GM12878 (cell line): ENCODE measurements at regions not wholly inside any gene's neighbourhood (a gene's known extent, or its start where the extent isn't known, plus 50 kb on each side); places are given as distances from the start of the nearest gene placed in this dataset.

Source experiments
- ATAC-seq: fragments of 200-7000 bp; cut with Tn5 transposase; 3 replicates; pipeline ENCODE4 v1.9.1; 2020; ENCODE audit warnings: mild to moderate bottlenecking, moderate library complexity
- BruUV-seq: library from RNA; stranded (reverse); fragments of 400-500 nt; replicated peaks from 2 replicates; lab custom pipeline; 2021; lab: Mats Ljungman, UMichigan
- CTCF ChIA-PET: fragments of 300-600 bp; sonication (Branson Sonifier 250); formaldehyde crosslinking; extraction: SDS; loops from one replicate; lab custom pipeline; 2021; ENCODE audit warnings: inconsistent platforms; lab: Yijun Ruan, JAX
- POLR2A ChIA-PET: fragments of 350-600 bp; formaldehyde crosslinking; extraction: SDS; loops from one replicate; lab custom pipeline; 2021; ENCODE audit warnings: inconsistent platforms; lab: Charles Lee
- RAD21 ChIA-PET: fragments of 300-600 bp; sonication (Branson Sonifier 250); formaldehyde crosslinking; loops from one replicate; lab custom pipeline; 2023; ENCODE audit warnings: antibody characterized with exemption; ENCODE audit not compliant: unreplicated experiment; lab: Charles Lee
- SMC1A ChIA-PET: fragments of 300-600 bp; sonication (Branson Sonifier 250); formaldehyde crosslinking; loops from one replicate; lab custom pipeline; 2023; ENCODE audit not compliant: unreplicated experiment, uncharacterized antibody; lab: Charles Lee
- DNase-seq: peaks from one replicate; pipeline ENCODE4 v3.0.0-alpha.2; 2011; ENCODE audit warnings: low read depth, low spot score
- FAIRE-seq: peaks from 3 replicates; lab custom pipeline; 2011; peaks lifted over from hg19 to GRCh38; lab: Jason Lieb, UNC
- H2AFZ ChIP-seq: 2 replicates; pipeline ENCODE4 v1.6.0; 2011; ENCODE audit warnings: low read depth, low read length, control low read depth; ENCODE audit not compliant: control insufficient read depth
- H3K27ac ChIP-seq: 2 replicates; pipeline ENCODE4 v1.5.1; 2011; ENCODE audit warnings: control low read depth; ENCODE audit not compliant: control insufficient read depth, insufficient read depth
- H3K27me3 ChIP-seq, 2 experiments: replicated peaks in 1 of 2; 2 replicates each; pipeline versions ENCODE4 v1.6.0 to v1.6.1; 2011; ENCODE audit warnings: low read length in 1 of 2; ENCODE audit not compliant: control insufficient read depth in 2 of 2, insufficient read depth in 2 of 2
- H3K36me3 ChIP-seq, 2 experiments: 2 replicates each; pipeline ENCODE4 v1.5.1; 2011; ENCODE audit warnings: low read length in 1 of 2; ENCODE audit not compliant: control insufficient read depth in 2 of 2, insufficient read depth in 2 of 2
- H3K4me1 ChIP-seq: 2 replicates; pipeline ENCODE4 v1.6.1; 2011; ENCODE audit warnings: mild to moderate bottlenecking, low read length, moderate library complexity, mixed read lengths; ENCODE audit not compliant: control insufficient read depth, insufficient read depth
- H3K4me2 ChIP-seq: 2 replicates; pipeline ENCODE4 v1.6.0; 2011; ENCODE audit warnings: control low read depth; ENCODE audit not compliant: control insufficient read depth, insufficient read depth
- H3K4me3 ChIP-seq: fragments of 200-600 bp; sonication (generic); 2 replicates; pipeline ENCODE4 v1.5.1; 2016
- H3K79me2 ChIP-seq: 2 replicates; pipeline ENCODE4 v1.6.0; 2011; ENCODE audit warnings: low read length; ENCODE audit not compliant: control insufficient read depth, insufficient read depth
- H3K9ac ChIP-seq: 2 replicates; pipeline ENCODE4 v1.8.0; 2011; ENCODE audit warnings: low read length, control low read depth, mixed read lengths; ENCODE audit not compliant: control insufficient read depth, insufficient read depth
- H3K9me3 ChIP-seq: replicated peaks from 3 replicates; pipeline ENCODE4 v1.5.1; 2011; ENCODE audit warnings: mild to moderate bottlenecking, low read length; ENCODE audit not compliant: control insufficient read depth, insufficient read depth
- H4K20me1 ChIP-seq: 2 replicates; pipeline ENCODE4 v1.6.0; 2011; ENCODE audit not compliant: control insufficient read depth, insufficient read depth
- CUX1 ChIP-seq: IDR thresholded peaks from 2 replicates; pipeline ENCODE4 v1.6.1; 2012; ENCODE audit warnings: improper control_type of control experiment, low read depth, low read length; ENCODE audit not compliant: insufficient replicate concordance
- JUNB ChIP-seq: IDR thresholded peaks from 2 replicates; pipeline ENCODE4 v1.6.1; 2016; ENCODE audit warnings: antibody characterized with exemption, mild to moderate bottlenecking
- MTA2 ChIP-seq: fragments of 450-650 bp; IDR thresholded peaks from 2 replicates; pipeline ENCODE4 v1.6.1; 2016; ENCODE audit warnings: low read depth, mild to moderate bottlenecking, moderate library complexity
- MYB ChIP-seq: fragments of 150-350 bp; IDR thresholded peaks from 2 replicates; pipeline ENCODE4 v1.6.1; 2014; ENCODE audit warnings: mild to moderate bottlenecking, low read depth, low read length, borderline replicate concordance
- NR2C2 ChIP-seq: IDR thresholded peaks from 2 replicates; pipeline ENCODE4 v1.6.1; 2011; ENCODE audit warnings: borderline replicate concordance, low read depth; ENCODE audit not compliant: control insufficient read depth, insufficient read length
- PAX5 ChIP-seq: IDR thresholded peaks from 2 replicates; pipeline ENCODE4 v1.6.1; 2011; ENCODE audit warnings: low read depth, low read length, borderline replicate concordance
- PAX8 ChIP-seq: fragments of 450-650 bp; IDR thresholded peaks from 2 replicates; pipeline ENCODE4 v1.6.1; 2017; ENCODE audit warnings: mild to moderate bottlenecking, moderate library complexity
- POLR2AphosphoS2 ChIP-seq: IDR thresholded peaks from 2 replicates; pipeline ENCODE4 v1.6.1; 2011; ENCODE audit warnings: low read depth, mild to moderate bottlenecking, low read length, improper control_type of control experiment, moderate library complexity
- YBX1 ChIP-seq: fragments of 450-650 bp; IDR thresholded peaks from 2 replicates; pipeline ENCODE4 v1.6.1; 2016; ENCODE audit warnings: antibody characterized with exemption
- WGBS: methylation state at CpG from one replicate; pipeline ENCODE4 v1.1.6; 2016; ENCODE audit warnings: low lambda C conversion rate; ENCODE audit not compliant: insufficient replicate concordance, insufficient coverage; ENCODE audit errors: missing lambda C conversion rate; 5-methylcytosine and 5-hydroxymethylcytosine counted together
- in situ Hi-C: fragments of 300-500 bp; cut with MboI; formaldehyde crosslinking; loops from 9 replicates; pipeline ENCODE4 v1.14.3; 2018; ENCODE audit warnings: mixed read lengths
- intact Hi-C: fragments of 100-400 bp; cut with micrococcal nuclease; formaldehyde crosslinking; loops from one replicate; pipeline ENCODE4 v1.14.2; 2022; ENCODE audit not compliant: unreplicated experiment

DNA sequence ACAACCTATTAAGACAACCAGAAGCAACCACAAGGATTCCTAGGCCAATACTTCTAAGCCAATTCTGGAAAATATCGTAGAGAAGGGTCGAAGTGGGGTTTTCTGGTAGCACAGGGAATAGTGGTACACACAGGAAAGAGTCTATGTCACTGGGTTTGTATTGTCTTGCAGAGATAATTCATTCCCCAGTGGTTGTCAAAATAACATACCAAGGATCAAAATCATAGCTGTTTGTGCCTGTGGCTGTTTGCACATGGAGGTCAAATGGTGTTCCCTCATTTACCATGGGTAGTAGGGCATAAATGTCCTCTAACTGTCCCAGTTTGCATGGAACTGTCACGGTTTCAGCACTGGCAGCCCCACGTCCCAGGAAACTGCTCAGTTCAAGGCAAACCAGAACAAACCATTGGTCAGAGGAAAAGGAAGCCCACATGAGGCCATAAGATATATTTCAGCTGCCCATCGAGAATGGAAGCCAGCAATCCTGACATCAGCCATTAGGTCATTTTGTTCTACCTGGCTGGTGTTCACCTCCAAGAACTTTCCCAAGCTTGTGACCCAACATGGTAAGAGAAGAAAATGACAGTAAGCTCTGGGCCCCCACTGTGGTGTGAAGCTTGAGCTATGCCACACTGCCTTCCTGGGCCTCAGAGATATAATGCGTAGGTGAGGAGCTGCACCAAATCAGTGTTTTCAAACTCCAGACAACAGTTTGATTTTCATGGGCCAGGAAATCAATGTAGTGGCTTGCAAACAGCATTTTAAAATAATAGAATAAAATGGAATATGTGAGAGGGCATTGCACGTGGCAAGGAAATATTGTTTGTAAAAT, 53.9 kb upstream of the NFE2L3 start:
- Histone ChIP-seq H3K4me2 (no peak overlapping the region), H3K4me3 (no peak overlapping the region), H4K20me1 (no peaks in the 10 kb centered on the region), H3K27ac (no peak overlapping the region), H3K9ac (no peak overlapping the region), H3K27me3 (no peaks in the 10 kb centered on the region), H2AFZ (peak overlapping the region; percentile 29; the same call in 1 of the 2 replicates), H3K9me3 (no peaks in the 10 kb centered on the region), H3K36me3 (no peaks in the 10 kb centered on the region), H3K4me1 (peaks cover 15% of the 10 kb centered on the region), H3K79me2 (peaks cover 5% of the 10 kb centered on the region)
- SMC1A ChIA-PET: interaction anchor here (0.9 to 1.0 kb wide), 3 partner anchors 64 to 99 kb away, joined by 3 to 4 read pairs (median 4); no protein-coding TSS in a partner anchor
- RAD21 ChIA-PET: interaction anchor here (0.7 kb wide), 1 partner anchor 251 kb away, joined by 4 read pairs; no protein-coding TSS in a partner anchor
- WGBS: 98% methylated on average over 7 of the region's 7 CpGs
- intact Hi-C loops (no loop called here), in situ Hi-C loops (loop anchor here (25.0 kb wide), 1 partner anchor 1064 kb away; the partner anchor contains the start of genes HOXA10, HOXA3, HOXA7 and HOXA9)
- DNase-seq (no peak), ATAC-seq (no peak), FAIRE-seq (no peak)
- no TSS peak for BruUV-seq
- TF ChIP-seq YBX1: no peak
- POLR2A ChIA-PET: interaction anchor here (0.6 kb wide), 1 partner anchor 58 kb away, joined by 3 read pairs; no protein-coding TSS in a partner anchor
- CTCF ChIA-PET: interaction anchor here (0.8 to 1.4 kb wide), 3 partner anchors 19 to 187 kb away, joined by 3 to 5 read pairs (median 3); no protein-coding TSS in a partner anchor

- Histone ChIP-seq H3K9ac (no peak overlapping the region), H2AFZ (no peak overlapping the region), H3K4me1 (peaks cover 15% of the 10 kb centered on the region), H3K27me3 (no peaks in the 10 kb centered on the region), H3K27ac (no peak overlapping the region), H3K9me3 (no peaks in the 10 kb centered on the region), H3K79me2 (peaks cover 5% of the 10 kb centered on the region), H3K36me3 (no peaks in the 10 kb centered on the region), H3K4me2 (no peak overlapping the region), H3K4me3 (no peak overlapping the region), H4K20me1 (no peaks in the 10 kb centered on the region)
- BruUV-seq: no TSS peak
- in situ Hi-C loops (loop anchor here (25.0 kb wide), 1 partner anchor 1063 kb away; the partner anchor contains the start of genes HOXA10, HOXA3, HOXA7 and HOXA9), intact Hi-C loops (no loop called here)
- FAIRE-seq: no peak
- SMC1A ChIA-PET: interaction anchor here (0.6 to 1.0 kb wide), 2 partner anchors 8 to 207 kb away, joined by 3 read pairs; no protein-coding TSS in a partner anchor
- WGBS: 98% methylated on average over 7 of the region's 7 CpGs
- DNase-seq: no peak
- CTCF ChIA-PET: interaction anchor here (0.8 to 1.4 kb wide), 2 partner anchors 20 to 205 kb away, joined by 3 to 5 read pairs; no protein-coding TSS in a partner anchor
- no peak for ATAC-seq
- POLR2A ChIA-PET: interaction anchor here (0.7 kb wide), 2 partner anchors 119 to 190 kb away, joined by 4 to 6 read pairs; no protein-coding TSS in a partner anchor
- RAD21 ChIA-PET: no interaction called here
- no peak for TF ChIP-seq CUX1
- no peak for TF ChIP-seq NR2C2
- TF ChIP-seq MYB: no peak
- no peak for TF ChIP-seq MTA2
- no peak for TF ChIP-seq POLR2AphosphoS2
- TF ChIP-seq JUNB: no peak
- no peak for TF ChIP-seq PAX8
- TF ChIP-seq PAX5: no peak
Measured at GRCh38 chr7:26099236-26099635, 52.8 kb upstream of the NFE2L3 start.
